DMS79 (cell line): ENCODE measurements at regions not wholly inside any gene's neighbourhood (a gene's known extent, or its start where the extent isn't known, plus 50 kb on each side); places are given as distances from the start of the nearest gene placed in this dataset.
A peak's percentile ranks its signal among the peaks of the same experiment; 100 is the strongest.

Experiments
- DNase-seq: peaks from one replicate; lab custom pipeline; 2025; lab: John Stamatoyannopoulos, UW

GRCh38 chr11:76276781-76277155 lies 70.5 kb upstream of the WNT11 start:
- no peak for DNase-seq

GRCh38 chr11:76276046-76276780 lies 69.9 kb upstream of the WNT11 start:
- DNase-seq = no peak

GRCh38 chr11:76275446-76275845 lies 69.1 kb upstream of the WNT11 start:
- DNase-seq = no peak

GRCh38 chr11:76271068-76271467 lies 64.8 kb upstream of the WNT11 start:
- no peak for DNase-seq

- peak; percentile 28 for DNase-seq
These were observed 64.1 kb upstream of the WNT11 start for GRCh38 chr11:76270389-76270788.

GRCh38 chr11:76269661-76270261 lies 63.5 kb upstream of the WNT11 start:
- peak; percentile 69 for DNase-seq

- no peak for DNase-seq
These were observed 62.9 kb upstream of the WNT11 start for GRCh38 chr11:76269247-76269646.

GRCh38 chr11:76268498-76268897 lies 62.2 kb upstream of the WNT11 start:
- DNase-seq = no peak

- no peak for DNase-seq
These were observed 61.3 kb upstream of the WNT11 start for GRCh38 chr11:76267556-76267955.

- DNase-seq = no peak
These were observed 60.2 kb upstream of the WNT11 start for GRCh38 chr11:76266286-76267100.

- DNase-seq = no peak
These were observed 59.5 kb upstream of the WNT11 start for GRCh38 chr11:76265771-76266241.

GRCh38 chr11:76263657-76264056 lies 57.4 kb upstream of the WNT11 start:
- no peak for DNase-seq

- no peak for DNase-seq
These were observed 56.9 kb upstream of the WNT11 start for GRCh38 chr11:76263166-76263565.

GRCh38 chr11:76260296-76260925 lies 54.1 kb upstream of the WNT11 start:
- no peak for DNase-seq

GRCh38 chr11:76259299-76259908 lies 53.1 kb upstream of the WNT11 start:
- DNase-seq = no peak

GRCh38 chr11:76257074-76257719 lies 50.9 kb upstream of the WNT11 start:
- DNase-seq = no peak

- DNase-seq = no peak
These were observed 50.1 kb upstream of the WNT11 start for GRCh38 chr11:76256448-76256847.
